Esophagus muscularis mucosa (tissue), 4 donors: ENCODE measurements at regions not wholly inside any gene's neighbourhood (a gene's known extent, or its start where the extent isn't known, plus 50 kb on each side); places are given as distances from the start of the nearest gene placed in this dataset.

Experiments used
- DNase-seq: peaks from one replicate; pipeline ENCODE4 v3.0.0-alpha.2; 2017; ENCODE audit errors: extremely low spot score
- H3K27ac ChIP-seq, 4 donors: fragments of 200-600 bp; sonication (generic); replicated peaks in 1 of 4; 1 replicate in 3 of 4; 2 replicates in 1 of 4; pipeline ENCODE4 v1.5.1; 2016 to 2019; ENCODE audit warnings: mild to moderate bottlenecking in 1 of 4
- H3K27me3 ChIP-seq, 4 donors: fragments of 200-600 bp; sonication (generic); one replicate each; pipeline versions ENCODE4 v1.5.1 to v1.6.0; 2016 to 2019
- H3K36me3 ChIP-seq, 4 donors: fragments of 200-600 bp; sonication (generic); one replicate each; pipeline ENCODE4 v1.5.1; 2016 to 2019
- H3K4me1 ChIP-seq, 4 donors: fragments of 200-600 bp; sonication (generic); one replicate each; pipeline ENCODE4 v1.5.1; 2016 to 2019
- H3K4me3 ChIP-seq, 4 donors: fragments of 200-600 bp; sonication (generic); 1 replicate in 2 of 4; 2 replicates in 2 of 4; pipeline ENCODE4 v1.5.1; 2016 to 2019; ENCODE audit warnings: mild to moderate bottlenecking in 4 of 4, moderate library complexity in 1 of 4
- H3K9me3 ChIP-seq, 4 donors: fragments of 200-600 bp; sonication (generic); 1 replicate in 3 of 4; 2 replicates in 1 of 4; pipeline ENCODE4 v1.5.1; 2016 to 2019
- EP300 ChIP-seq: sonication (generic); formaldehyde crosslinking; IDR thresholded peaks from one replicate; pipeline ENCODE4 v1.6.1; 2017; ENCODE audit warnings: antibody characterized with exemption
- POLR2A ChIP-seq: fragments of 450-650 bp; IDR thresholded peaks from one replicate; pipeline ENCODE4 v1.6.1; 2017; ENCODE audit warnings: antibody characterized with exemption, moderate library complexity, mild to moderate bottlenecking, low read depth
- POLR2AphosphoS5 ChIP-seq, 2 donors: sonication (generic); formaldehyde crosslinking; IDR thresholded peaks; one replicate each; pipeline ENCODE4 v1.6.1; 2017; ENCODE audit warnings: antibody characterized with exemption in 2 of 2
- WGBS: methylation state at CpG from one replicate; pipeline ENCODE4 v1.1.5; 2018; 5-methylcytosine and 5-hydroxymethylcytosine counted together
- intact Hi-C: fragments of 100-400 bp; cut with DNase I; formaldehyde crosslinking; loops from one replicate; pipeline ENCODE4 v1.15.1; 2023
- TF ChIP-seq, protein P1 (sequence below), 3 experiments: fragments of 200-600 bp in 2 of 3; fragments of 450-650 bp in 1 of 3; sonication (generic) in 2 of 3; IDR thresholded peaks; one replicate each; pipeline ENCODE4 v1.5.1; 2017 to 2019; ENCODE audit warnings: antibody characterized with exemption in 3 of 3, mild to moderate bottlenecking in 2 of 3, moderate library complexity in 1 of 3

DNA sequence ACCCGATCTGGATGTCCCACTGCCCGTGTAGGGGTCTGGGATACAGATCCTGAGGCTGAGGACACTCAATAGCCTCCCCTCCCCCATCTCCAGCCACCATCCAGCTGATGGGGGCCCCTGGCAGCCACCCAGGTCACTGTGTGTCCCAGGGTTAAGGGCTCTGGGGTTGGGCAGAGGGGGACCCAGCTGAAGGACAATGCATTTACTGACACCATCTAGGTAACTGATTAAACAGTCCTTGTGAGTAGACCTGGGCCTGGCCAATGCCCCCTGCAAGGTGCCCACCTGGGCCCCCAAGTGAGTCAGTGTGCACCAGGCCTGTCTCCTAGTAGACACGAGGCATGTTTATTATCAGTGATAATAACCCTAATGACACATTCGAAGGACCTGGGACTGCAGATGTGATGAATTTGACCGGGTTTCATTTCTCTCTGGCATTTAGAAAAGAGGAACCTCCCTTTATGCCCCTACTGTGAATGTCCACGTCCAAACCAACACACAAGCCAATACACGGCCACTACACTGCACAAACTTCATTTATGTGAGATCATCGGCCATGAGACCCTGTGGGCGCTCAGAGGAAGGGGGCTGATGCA, 261.9 kb upstream of the FOXF1 start:
- Histone ChIP-seq H3K27ac (no peak overlapping the region), H3K27me3 (no peaks in the 10 kb centered on the region), H3K36me3 (no peaks in the 10 kb centered on the region), H3K4me1 (no peaks in the 10 kb centered on the region), H3K4me3 (no peak overlapping the region), H3K9me3 (no peaks in the 10 kb centered on the region)
- no peak for DNase-seq
- TF ChIP-seq POLR2A (no peak), POLR2AphosphoS5 (IDR thresholded peaks at IDR 0.05) (no peak), EP300 (no peak)
- TF ChIP-seq, protein P1, sequence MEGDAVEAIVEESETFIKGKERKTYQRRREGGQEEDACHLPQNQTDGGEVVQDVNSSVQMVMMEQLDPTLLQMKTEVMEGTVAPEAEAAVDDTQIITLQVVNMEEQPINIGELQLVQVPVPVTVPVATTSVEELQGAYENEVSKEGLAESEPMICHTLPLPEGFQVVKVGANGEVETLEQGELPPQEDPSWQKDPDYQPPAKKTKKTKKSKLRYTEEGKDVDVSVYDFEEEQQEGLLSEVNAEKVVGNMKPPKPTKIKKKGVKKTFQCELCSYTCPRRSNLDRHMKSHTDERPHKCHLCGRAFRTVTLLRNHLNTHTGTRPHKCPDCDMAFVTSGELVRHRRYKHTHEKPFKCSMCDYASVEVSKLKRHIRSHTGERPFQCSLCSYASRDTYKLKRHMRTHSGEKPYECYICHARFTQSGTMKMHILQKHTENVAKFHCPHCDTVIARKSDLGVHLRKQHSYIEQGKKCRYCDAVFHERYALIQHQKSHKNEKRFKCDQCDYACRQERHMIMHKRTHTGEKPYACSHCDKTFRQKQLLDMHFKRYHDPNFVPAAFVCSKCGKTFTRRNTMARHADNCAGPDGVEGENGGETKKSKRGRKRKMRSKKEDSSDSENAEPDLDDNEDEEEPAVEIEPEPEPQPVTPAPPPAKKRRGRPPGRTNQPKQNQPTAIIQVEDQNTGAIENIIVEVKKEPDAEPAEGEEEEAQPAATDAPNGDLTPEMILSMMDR (IDR thresholded peaks at IDR 0.05) = no peak
- intact Hi-C loops = no loop called here
- 84% methylated on average over 8 of the region's 9 CpGs for WGBS

DNA sequence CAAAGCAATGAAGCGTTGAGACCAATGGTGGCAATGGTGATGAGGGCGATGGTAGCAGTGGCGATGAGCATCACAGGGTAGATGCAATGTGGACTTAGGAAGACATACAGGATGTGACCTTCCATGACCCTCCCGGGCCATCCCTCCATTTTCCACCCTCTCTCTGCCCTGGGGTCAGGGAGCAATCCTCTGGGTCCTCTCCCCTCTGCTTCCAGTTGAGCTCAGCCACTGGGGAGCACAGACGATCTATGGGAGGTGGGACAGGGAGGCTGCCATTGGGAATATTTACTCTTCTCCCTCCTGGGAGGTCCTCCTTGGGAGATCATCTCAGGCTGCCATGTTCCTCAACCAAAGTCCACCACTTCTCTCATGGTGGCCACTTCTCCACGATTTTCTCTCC, 260.7 kb upstream of the FOXF1 start:
- 92% methylated on average over 6 of the region's 6 CpGs for WGBS
- H3K36me3 ChIP-seq = no peaks in the 10 kb centered on the region
- no peaks in the 10 kb centered on the region for H3K27me3 ChIP-seq
- H3K27ac ChIP-seq = no peak overlapping the region
- H3K4me3 ChIP-seq = no peak overlapping the region
- H3K9me3 ChIP-seq = no peaks in the 10 kb centered on the region
- intact Hi-C loops = loop anchor here (5.0 kb wide), 1 partner anchor 268 kb away; no protein-coding TSS in a partner anchor
- TF ChIP-seq, protein P1 (IDR thresholded peaks at IDR 0.05) = no peak
- TF ChIP-seq POLR2A (no peak), EP300 (no peak), POLR2AphosphoS5 (IDR thresholded peaks at IDR 0.05) (no peak)
- DNase-seq = no peak
- H3K4me1 ChIP-seq = no peaks in the 10 kb centered on the region

DNA sequence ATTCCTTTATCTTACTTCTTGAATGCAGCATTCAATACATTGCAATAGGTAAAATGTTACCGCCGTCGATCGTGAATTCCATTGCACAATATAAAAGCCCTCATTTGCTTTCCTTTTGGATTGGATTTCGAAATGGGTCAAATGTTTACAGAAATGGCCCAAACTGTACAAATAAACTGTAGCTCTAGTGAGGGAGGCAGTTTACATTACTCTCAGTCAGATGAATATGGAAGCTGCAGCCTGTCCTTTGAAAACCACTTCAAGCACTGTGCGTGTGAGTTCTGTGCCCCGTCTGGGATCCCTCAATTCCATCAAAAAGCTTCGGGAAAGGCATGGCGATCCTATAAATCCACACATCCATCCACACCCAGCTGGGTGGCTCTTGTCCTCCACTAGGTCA, 258.6 kb upstream of the FOXF1 start:
- no peak for DNase-seq
- Histone ChIP-seq H3K9me3 (no peaks in the 10 kb centered on the region), H3K27me3 (no peaks in the 10 kb centered on the region), H3K4me3 (no peak overlapping the region), H3K27ac (no peak overlapping the region), H3K4me1 (no peaks in the 10 kb centered on the region), H3K36me3 (no peaks in the 10 kb centered on the region)
- TF ChIP-seq, protein P1 (IDR thresholded peaks at IDR 0.05) = no peak
- TF ChIP-seq POLR2A (no peak), EP300 (no peak), POLR2AphosphoS5 (IDR thresholded peaks at IDR 0.05) (no peak)
- intact Hi-C loops = loop anchor here (5.0 kb wide), 1 partner anchor 266 kb away; no protein-coding TSS in a partner anchor
- 76% methylated on average over 9 of the region's 9 CpGs for WGBS

- Histone ChIP-seq H3K27ac (no peak overlapping the region), H3K4me3 (no peak overlapping the region), H3K36me3 (no peaks in the 10 kb centered on the region), H3K9me3 (no peaks in the 10 kb centered on the region), H3K27me3 (no peaks in the 10 kb centered on the region), H3K4me1 (no peaks in the 10 kb centered on the region)
- peak in 1 of 2 donors; percentile 16 for TF ChIP-seq POLR2AphosphoS5 (IDR thresholded peaks at IDR 0.05)
- no peak for TF ChIP-seq POLR2A
- TF ChIP-seq, protein P1 (IDR thresholded peaks at IDR 0.05) = peak; percentile 42 to 58 (median 43)
- no peak for DNase-seq
- intact Hi-C loops = loop anchor here (5.0 kb wide), 1 partner anchor 265 kb away; no protein-coding TSS in a partner anchor
- 47% methylated on average over 6 of the region's 6 CpGs for WGBS
These were observed 257.7 kb upstream of the FOXF1 start for GRCh38 chr16:86252596-86252995.

DNA sequence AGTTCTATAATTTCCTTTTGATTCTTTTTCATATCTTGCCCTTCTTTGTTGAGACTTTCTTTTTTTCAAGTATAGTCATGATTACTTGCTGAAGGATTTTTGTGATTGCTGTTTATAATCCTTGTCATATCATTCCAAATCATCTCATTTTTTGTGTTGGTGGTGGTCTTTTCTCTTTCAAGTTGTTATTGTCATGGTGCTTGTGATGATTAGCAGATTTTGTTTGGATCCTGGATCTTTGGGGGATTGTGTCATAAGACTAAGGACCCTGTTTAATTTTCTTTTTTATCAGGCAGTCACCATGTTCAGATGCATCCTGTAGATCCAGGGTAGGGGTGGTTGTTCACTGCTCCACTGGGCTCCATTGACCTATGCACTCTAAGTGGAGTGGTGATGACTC, 254.4 kb upstream of the FOXF1 start:
- Histone ChIP-seq H3K27ac (no peak overlapping the region), H3K9me3 (no peaks in the 10 kb centered on the region), H3K4me3 (no peak overlapping the region), H3K4me1 (peaks cover 0 to 16% (median 7%) of the 10 kb centered on the region in 4 donors), H3K36me3 (no peaks in the 10 kb centered on the region), H3K27me3 (no peaks in the 10 kb centered on the region)
- intact Hi-C loops = no loop called here
- TF ChIP-seq POLR2AphosphoS5 (IDR thresholded peaks at IDR 0.05) = no peak
- TF ChIP-seq EP300 = no peak
- TF ChIP-seq, protein P1 (IDR thresholded peaks at IDR 0.05) = no peak
- TF ChIP-seq POLR2A = no peak
- no peak for DNase-seq
